ENCODE measurements at regions not wholly inside any gene's neighbourhood (a gene's known extent, or its start where the extent isn't known, plus 50 kb on each side); places are given as distances from the start of the nearest gene placed in this dataset.
A peak's percentile ranks its signal among the peaks of the same experiment; 100 is the strongest.

DNA sequence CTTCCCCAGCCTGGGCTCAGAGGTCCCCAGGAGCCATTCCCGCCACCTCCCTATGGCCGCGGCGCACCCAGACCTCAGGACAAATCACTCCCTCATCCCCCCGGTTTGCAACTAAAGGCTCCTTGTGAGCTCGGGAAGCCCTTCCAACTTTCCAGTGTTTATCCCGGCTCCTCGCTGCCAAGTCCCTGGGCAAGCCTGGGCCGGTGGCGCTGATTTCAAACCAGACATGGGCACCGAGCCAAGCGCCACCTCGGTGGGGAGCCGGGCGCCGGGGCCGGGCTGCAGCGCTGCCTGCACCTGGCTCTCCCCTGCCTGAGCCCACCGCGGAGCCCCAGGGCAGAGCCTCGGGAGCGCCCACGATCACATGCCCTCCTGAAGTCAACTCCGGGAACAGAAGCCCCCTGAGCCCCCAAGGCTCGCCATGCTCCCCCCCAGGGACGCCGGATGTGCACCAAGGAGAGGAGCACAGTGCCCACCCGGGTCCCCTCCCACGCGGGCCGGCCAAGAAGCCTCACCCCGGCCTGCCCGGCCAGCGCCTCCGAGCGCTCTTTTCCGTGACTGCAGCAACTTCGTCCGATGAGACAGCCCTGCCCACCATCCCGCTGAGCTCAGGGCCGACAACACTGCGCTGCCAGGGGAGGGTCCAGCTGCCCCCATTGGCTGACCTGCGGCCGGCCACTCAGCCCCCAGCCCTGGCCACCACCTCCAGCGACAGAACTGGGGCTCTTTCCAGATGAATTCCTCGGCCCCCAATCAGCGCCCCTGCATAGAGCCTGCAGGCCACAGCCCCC lies 50.0 kb downstream of the NCOR2 start:
- peak in 12 of 14 donors; percentile 28 to 84 (median 64) for DNase-seq

DNA sequence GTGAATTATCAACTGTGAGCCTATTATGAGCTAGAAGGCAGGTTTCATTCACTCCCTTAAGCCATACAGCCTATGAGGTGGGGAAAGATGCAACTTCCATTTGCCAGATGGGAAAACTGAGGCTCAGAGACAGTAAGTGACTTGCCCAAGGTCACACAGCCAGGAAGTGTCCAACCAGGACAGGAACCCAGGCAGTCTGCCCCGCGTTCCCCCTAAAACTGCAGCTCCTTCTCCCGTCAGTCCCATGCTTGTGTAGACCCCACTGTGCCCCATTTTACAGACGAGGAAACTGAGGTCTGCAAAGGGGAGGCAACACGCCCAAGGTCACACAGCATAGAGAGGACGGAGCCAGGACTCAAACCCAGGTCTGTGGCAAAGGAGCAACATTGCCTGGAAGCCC lies 50.6 kb downstream of the NCOR2 start:
- no peak for DNase-seq

DNA sequence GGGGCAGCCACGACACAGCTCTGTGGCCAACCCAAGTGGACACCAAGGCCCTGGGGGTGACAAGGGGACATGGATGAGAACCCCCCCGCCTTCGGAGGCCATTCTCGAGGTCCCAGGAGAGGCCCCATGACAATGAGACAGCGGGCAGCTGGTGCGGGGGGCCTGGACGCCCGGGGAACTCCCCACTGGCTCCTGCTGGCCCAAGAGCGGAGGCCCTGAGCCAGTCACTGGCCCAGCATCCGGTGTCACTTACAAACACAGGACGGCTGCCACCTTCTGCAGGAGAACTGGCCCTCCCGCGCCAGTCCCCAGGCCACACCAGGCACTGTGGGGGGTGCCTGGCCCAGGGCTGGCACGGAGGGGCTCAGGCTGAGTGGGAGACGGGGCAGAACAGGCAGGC lies 51.4 kb downstream of the NCOR2 start:
- DNase-seq, result peak in 2 of 14 donors; percentile 23 to 37

DNA sequence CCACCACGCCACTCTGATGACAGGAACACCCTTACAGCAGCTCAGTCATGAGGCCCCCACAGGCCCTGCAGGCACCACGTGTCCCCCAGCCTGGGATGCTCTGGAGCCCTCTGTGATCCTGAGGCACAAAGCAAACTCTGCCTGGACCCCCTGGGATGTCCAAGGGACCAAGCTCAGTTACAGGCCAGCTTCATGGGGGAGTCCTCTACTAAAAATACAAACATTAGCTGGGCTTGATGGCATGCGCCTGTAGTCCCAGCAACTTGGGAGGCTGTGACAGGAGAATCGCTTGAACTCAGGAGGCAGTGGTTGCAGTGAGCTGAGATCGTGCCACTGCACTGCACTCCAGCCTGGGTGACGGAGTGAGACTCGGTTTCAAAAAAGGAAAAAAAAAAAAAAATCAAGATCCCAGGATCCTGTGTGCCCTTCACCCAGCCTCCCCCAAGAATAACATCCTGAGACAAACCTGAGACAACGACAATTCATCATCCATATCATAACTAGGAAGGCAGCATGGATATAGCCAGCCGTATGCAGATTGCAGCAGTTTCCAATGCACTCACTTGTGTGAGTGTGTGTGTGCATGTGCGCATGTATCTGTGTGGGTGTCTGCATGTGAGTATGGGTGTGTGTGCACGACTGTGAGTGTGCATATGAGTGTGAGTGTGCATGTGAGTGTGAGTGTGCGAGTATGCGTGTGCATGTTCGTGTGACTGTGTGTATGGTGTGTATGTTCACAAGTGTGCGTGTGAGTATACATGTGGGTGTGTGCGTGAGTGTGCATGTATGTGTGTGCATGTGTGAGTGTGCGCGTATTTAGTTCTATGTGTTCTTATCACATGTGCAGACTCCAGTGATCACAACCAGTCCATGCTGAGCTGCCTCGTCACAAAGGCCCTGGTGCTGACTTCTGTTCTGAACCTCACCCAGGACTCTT lies 52.1 kb downstream of the NCOR2 start:
- no peak for DNase-seq

DNA sequence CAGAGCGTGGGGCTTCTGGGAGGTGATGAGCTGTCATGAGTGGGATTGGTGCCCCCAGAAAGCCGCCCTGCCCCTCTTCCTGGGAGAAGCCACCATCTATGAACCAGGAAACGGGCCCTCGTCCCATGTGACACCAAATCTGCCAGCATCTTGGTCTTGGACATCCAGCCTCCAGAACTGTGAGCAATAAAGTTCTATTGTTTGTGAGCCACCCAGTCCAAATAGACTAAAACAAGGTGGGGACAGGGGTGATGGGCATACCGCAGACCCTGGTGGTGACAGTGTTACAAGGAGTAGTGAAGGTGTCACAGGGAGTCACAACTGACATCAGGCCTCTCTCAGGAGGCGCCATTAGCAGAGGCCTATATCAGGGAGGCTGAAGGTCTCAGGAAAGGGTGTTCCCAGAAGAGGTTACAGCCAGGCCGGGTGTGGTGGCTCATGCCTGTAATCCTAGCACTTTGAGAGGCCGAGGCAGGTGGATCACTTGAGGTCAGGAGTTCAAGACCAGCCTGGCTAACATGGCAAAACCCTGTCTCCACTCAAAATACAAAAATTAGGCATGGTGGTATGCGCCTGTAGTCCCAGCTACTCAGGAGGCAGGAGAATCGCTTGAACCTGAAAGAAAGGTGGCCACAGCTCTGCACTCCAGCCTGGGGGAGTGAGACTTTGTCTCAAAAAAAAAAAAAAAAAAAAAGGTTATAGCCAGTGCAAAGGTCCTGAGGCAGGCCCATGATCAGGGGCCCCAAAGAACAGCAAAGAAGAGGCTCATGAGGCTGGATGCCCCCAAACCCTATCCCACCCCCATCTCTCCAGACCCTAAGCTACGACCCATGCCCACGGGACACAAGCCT lies 53.0 kb downstream of the NCOR2 start:
- DNase-seq, result no peak

DNA sequence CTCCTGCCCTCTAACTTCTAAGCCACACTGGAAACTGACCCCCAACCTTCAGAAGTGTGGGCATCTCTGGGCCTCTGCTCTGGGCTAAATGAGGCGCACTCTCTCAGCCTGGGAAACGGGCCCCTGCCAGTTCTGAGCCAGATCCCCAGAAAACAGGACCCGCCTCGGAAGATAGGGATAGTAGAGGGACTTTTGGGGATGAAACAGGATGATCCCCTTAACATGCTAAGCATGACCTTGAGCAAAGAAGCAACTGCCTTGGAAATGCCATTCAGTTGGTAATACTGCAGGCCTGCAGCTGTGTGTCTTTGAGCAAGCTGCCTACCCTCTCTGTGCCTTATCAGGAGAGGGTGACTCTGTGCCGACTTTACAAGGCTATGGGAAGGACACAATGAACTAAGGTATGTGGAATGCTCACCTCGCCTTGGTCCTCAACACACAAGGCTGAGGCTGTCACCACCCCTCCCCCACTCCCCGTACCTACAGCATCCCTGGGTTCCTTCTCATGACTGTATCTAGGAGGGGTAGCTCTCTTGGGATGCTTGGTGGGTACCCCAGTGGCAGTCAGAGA lies 54.0 kb downstream of the NCOR2 start:
- DNase-seq, result no peak

DNA sequence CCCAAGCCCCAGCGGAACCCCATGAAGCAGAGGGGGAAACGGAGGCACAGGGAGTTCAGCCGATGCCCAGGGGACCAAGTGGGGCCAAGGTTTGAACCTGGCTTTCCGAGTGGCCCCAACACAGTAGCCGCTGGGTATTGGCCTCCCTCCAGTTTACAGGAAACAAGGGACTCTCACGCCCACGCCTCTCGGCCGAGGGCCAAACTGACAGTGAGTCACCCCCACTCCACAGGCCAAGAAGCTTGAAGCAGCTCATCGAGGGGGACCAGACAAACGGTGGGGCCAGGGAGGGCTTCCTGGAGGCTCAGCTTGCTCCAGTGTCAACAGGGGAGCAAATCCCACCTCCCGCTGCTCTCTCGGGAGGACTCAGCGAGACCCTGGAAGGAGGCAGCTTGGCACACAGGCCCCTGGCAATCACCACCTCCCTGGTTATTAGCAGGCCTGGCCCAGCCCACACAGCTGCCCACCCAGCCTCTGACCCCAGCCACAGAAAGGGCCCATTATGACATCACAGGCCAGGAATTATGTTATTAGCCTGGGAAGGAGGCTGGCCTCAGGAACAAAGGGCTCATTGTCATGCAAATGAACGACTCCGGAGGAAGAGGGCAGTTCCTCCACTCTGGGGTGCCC lies 54.6 kb downstream of the NCOR2 start:
- DNase-seq, result peak in 10 of 14 donors; percentile 34 to 98 (median 75)

DNA sequence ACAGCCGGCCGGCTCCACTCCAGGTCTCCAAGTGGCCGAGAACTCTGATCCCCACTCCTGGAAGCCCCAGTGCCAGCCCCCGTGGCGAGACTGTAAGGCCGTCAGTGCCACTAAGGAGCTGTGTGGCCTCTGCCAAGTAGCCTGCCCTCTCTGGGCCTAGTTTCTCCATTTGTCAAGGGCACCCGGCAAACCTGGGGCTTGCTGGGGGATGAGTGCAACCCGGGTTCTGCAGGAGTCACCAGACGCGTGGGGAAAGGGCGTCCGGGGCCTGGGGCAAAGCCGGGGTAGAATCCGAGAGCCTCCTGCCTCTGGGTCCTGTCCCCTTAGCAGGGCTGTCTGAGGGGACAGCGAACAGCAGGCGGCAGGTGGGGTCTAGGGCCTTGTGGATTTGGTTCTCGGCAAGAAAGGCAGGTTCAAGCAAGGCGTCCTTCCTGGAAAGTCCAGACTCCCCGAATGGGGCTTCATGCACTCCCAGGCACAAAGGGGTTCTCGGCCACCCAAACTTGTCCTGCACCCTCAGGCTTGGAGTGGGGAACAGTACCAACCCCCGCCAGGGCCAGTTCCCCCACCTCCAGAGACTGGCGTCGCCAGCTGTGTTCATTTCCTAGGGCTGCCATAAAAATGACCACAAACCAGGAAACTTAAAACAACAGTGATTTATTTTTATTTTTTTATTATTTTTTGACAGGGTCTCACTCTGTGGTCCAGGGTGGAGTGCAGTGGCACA lies 56.0 kb downstream of the NCOR2 start:
- no peak for DNase-seq

DNA sequence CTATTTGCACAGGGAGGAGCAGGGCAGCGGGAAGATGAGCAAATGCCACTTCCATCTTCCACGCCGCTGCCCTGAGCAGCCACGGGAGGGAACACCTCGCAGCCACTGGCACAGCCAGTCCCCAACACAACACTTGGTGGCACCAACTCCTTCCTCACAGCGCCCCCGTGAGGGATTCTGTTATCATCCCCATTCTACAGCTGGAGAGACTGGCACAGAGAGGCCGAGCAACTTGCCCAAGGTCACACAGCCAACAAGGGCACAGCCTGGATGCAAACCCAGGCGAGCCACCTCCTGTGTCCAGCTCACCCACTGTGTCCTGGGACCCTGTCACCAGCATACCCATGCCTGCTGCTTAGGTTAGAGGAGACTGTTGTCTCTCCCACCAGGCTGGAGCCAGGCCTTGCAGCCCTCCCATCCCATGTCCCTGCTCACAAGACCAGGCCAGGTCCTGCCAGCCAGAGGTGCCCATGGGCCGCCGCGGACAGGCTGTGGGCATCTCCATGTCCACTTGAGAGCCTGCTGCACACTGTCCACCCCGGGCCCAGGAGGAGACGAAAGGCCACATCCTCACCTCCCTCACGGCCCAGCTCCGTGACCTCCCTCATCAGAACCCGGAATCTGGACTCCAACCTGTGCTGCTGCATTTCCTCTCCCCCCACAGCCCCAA lies 57.0 kb downstream of the NCOR2 start:
- DNase-seq, result peak in 10 of 14 donors; percentile 33 to 80 (median 62)

DNA sequence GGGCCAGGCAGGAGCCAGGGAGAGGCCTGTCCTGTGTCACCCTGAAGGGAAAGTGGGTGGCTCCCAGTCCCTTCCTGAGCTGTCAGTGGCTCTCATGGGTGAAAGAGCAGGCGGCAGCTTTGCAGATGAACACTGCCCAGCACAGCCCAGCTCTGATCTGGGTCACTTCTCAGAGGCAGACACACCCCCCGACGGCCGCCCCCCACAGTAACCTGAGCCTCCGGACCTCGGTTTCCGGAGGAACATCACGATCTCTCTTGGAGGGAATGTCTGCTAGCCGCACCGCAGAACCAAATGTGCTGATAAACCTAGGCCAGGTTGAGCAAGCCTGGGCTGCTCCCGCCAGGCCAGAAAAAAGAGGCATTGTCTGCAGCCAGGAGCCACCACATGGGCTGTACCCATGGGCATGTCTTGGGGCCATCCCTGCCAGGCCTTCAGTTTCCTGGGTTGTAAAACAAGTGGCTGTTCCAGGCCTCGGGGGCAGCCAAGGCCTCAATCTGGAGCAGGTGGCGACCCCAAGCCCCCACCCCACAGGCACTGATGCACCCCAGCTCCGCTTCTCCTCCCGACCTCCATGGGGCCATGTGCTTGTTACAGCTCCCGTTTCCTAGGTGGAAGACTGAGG lies 57.6 kb downstream of the NCOR2 start:
- peak in 12 of 14 donors; percentile 41 to 81 (median 68) for DNase-seq

DNA sequence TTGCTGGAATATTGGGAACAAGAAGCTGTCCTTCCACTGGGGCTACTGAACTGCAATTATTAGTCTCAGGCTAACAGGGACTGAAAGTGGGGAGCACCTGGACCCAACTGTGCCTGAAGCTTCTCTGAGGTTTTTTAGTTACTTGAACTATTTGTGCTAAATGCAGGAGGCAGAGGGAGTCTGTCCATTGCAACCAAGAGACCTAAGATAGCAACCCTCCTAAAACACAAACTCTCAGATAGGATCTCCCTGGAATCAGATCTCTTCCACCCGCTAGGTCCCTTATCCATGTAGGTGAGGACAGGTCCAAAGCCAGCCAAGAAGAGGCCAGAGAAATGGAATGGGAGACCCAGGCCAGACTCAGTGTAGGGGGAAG lies 58.1 kb downstream of the NCOR2 start:
- no peak for DNase-seq

DNA sequence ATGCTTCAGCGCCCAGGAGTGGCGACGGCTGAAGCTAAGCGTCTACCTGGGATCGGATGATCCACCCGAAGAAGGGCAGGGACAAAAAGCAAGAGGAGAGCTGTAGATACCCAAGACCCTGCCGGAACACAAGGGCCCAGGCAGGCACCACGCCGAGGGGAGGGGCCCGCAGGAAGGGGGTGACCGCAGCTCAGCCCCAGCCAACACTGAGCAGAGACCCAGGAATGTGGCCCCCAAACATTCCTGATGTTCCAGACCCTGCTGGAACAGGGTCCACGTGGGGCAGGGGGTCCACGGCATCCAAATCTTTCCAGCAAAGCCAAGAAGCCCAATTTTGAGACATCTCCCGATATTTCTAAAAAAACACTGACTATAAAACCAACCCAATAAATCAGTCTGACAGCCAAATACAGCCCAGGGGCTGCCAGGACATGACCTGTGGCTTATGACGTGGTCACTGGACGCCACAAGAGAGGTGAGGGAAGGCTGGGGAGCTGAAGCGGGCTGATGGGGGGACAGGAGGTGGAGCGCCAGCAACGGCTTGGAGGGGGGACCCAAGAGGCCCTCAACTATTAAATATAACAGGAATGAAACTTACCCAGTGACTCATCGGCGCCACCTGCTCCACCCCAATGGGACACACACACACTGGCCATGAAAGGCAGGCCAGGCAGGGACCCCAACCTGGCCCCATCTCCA lies 58.9 kb downstream of the NCOR2 start:
- DNase-seq, result no peak

DNA sequence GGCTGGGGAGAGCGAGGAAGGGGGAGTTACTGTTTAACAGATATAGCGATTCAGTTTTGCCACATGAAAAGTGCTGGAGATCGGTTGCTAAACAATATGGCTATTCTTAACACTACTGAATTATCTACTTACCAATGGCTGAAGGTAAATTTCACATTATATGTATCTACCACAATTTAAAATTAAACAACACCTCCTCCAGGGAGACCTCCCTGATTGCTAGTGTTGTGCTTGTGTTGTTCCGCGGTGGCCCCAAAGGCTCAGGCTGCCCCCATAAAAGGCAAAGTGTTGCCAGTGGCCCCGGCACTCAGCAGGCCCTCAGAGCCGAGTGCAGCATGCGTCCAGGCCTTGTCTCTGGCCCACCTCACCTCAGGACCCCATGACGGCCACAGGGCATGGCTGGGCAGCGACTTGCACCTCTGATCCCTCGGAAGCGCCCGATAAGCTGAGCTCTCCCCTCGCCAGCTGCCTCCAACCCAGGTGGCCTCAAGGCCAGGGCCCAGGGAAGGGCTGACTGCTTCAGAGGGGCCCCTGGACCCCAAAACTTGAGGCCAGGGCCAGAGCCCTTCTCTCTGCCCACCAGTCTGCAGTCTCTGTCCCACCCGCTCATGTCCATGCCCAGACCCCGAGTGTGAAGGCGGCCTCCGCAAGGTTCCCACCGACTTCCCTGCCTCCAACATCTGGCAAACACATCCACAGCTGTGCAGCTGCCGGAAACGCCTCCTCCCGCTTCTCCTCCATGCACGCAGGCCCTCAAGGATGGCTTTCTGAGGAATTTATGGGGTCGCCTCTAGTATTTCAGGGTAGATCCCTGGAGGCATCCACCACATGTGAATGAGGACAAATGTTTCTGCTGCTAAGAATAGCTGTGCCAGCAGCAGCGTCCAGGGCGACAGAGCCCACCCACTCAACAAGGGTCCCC lies 60.0 kb downstream of the NCOR2 start:
- DNase-seq, result no peak

DNA sequence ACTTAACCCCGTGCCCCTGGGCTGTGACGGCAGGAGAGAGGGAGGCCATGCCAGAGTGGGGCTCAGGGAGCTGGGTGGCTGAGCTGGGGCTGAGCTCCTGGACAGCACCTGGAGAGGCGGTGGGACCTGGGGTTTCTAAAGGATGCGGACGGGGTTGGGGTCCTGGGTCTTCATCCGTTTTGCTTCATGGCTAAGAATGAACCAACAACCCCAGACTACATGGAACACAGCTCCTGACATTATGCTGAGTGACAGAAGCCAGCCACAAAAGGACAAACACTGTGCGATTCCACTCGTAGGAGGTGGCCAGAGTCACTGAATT lies 60.6 kb downstream of the NCOR2 start:
- DNase-seq, result no peak

DNA sequence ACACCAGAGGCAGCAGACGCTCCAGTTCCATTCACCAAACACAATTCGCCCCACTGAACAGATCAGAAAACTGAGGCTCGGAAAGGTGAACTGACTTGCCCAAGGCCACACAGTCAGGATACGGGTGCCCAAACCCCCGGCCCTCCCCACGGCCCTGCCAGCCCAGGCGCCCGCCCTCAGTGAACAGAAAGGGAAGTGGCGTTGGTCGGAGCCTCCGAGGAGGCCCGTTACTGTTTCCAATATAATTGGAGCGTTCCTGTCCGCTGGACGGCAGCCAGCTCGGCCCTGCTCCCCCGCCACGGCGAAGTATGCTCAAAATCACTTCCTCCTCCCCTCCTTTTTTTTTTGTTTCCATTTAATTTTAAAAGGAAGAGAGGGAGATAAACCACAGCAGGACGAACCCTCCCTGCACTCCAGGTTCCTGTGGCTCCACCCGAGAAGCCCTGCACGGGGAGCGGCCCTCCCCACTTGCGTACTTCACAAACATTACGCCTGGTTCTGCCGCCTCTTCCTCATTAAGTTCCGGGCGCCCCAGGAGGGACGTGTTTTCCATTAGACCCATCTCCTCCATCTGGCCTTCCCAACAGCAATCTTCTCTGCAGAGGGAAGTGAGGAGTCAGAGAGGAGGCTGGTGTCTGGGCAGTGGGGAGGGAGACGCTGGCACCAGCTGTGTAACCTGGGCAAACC lies 61.1 kb downstream of the NCOR2 start:
- peak in 2 of 14 donors; percentile 25 to 61 for DNase-seq

DNA sequence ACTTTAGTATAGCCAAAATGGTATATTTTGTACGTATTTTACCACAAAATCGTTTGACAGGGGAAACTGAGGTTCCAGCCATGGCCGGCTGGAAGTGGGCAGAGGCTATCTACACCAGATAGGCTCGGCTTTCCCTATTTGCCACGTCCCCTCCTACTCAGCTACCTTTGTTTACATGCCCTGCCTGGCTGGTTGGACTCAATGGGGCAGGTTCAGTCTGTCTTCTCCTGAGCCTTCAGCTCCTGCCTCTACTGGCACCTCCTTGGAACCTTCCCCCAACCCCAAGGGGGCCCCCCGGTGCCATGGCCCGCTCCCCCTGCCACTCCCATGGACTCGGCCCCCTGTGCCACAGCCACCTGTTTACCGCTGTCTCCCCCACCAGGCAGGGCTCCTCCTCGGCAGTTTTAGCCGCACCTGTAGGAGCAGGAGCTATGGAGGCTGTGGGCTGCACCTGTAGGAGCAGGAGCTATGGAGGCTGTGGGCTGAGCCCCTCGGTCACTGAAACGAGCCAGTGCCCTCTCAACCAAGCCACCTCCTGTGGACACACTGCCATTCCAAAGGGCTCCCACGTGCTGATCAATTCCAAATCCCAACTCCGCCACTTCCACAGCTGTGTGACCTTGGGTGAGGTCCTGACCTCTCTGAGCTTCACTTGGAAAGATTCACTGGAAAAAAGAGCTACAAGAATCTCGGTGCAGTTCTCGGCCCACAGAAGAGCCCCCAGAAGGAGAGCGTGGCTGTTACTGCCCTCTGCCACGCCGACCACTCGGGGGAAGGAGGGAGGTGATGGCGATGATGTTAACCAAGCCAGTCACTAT lies 62.2 kb downstream of the NCOR2 start:
- DNase-seq, result no peak

All from C1 segment of cervical spinal cord (tissue), 14 donors.